Loucy (cell line): ENCODE measurements at regions not wholly inside any gene's neighbourhood (a gene's known extent, or its start where the extent isn't known, plus 50 kb on each side); places are given as distances from the start of the nearest gene placed in this dataset.
"Not testable (repeated sequence)": the region's sequence is repeated elsewhere in the genome, so short reads cannot be mapped to it uniquely, and the experiment has no call there.

Source experiments
- H2AFZ ChIP-seq: fragments of 200-600 bp; sonication (generic); 2 replicates; pipeline ENCODE4 v1.6.0; 2016; ENCODE audit warnings: antibody characterized with exemption, mild to moderate bottlenecking, low read length, moderate library complexity
- H3F3A ChIP-seq: fragments of 200-600 bp; 2 replicates; pipeline ENCODE4 v1.6.0; 2016; ENCODE audit warnings: antibody characterized with exemption, low read depth, mild to moderate bottlenecking
- H3K27me3 ChIP-seq: fragments of 200-600 bp; sonication (generic); 2 replicates; pipeline ENCODE4 v1.6.1; 2014; ENCODE audit warnings: low read length, mild to moderate bottlenecking; ENCODE audit not compliant: insufficient read depth, poor library complexity, severe bottlenecking
- H3K36me3 ChIP-seq: fragments of 200-600 bp; sonication (generic); 2 replicates; pipeline ENCODE4 v1.6.1; 2016; ENCODE audit warnings: low read length; ENCODE audit not compliant: insufficient read depth
- H3K4me1 ChIP-seq: fragments of 200-600 bp; sonication (generic); 2 replicates; pipeline ENCODE4 v1.5.1; 2014; ENCODE audit warnings: low read length, mild to moderate bottlenecking; ENCODE audit not compliant: insufficient read depth, poor library complexity, severe bottlenecking
- H3K4me2 ChIP-seq: fragments of 200-600 bp; sonication (generic); 2 replicates; pipeline ENCODE4 v1.6.0; 2014; ENCODE audit warnings: antibody characterized with exemption, low read length, low read depth, mild to moderate bottlenecking; ENCODE audit not compliant: poor library complexity, severe bottlenecking
- H3K4me3 ChIP-seq: fragments of 200-600 bp; sonication (generic); 2 replicates; pipeline ENCODE4 v1.5.1; 2014; ENCODE audit warnings: low read length, mild to moderate bottlenecking, mixed read lengths; ENCODE audit not compliant: poor library complexity, severe bottlenecking
- H3K79me2 ChIP-seq: fragments of 200-600 bp; sonication (generic); 2 replicates; pipeline ENCODE4 v1.6.1; 2014; ENCODE audit warnings: low read length; ENCODE audit not compliant: insufficient read depth
- H3K9ac ChIP-seq: fragments of 200-600 bp; sonication (generic); 2 replicates; pipeline ENCODE4 v1.6.0; 2014; ENCODE audit warnings: mild to moderate bottlenecking, low read depth, low read length, moderate library complexity; ENCODE audit not compliant: poor library complexity, severe bottlenecking
- H3K9me2 ChIP-seq: fragments of 200-600 bp; sonication (generic); replicated peaks from 2 replicates; pipeline ENCODE4 v1.6.1; 2016; ENCODE audit warnings: low read depth, low read length, mixed read lengths
- H3K9me3 ChIP-seq: fragments of 200-600 bp; sonication (generic); 2 replicates; pipeline ENCODE4 v1.6.1; 2014; ENCODE audit warnings: mild to moderate bottlenecking, antibody characterized with exemption, low read length, low read depth; ENCODE audit not compliant: insufficient read depth
- H4K20me1 ChIP-seq: fragments of 200-600 bp; sonication (generic); 2 replicates; pipeline ENCODE4 v1.6.0; 2014; ENCODE audit warnings: antibody characterized with exemption, low read length, mild to moderate bottlenecking; ENCODE audit not compliant: insufficient read depth, poor library complexity, severe bottlenecking
- EZH2phosphoT487 ChIP-seq: fragments of 200-600 bp; IDR thresholded peaks from 2 replicates; pipeline ENCODE4 v1.6.1; 2018; ENCODE audit warnings: antibody characterized with exemption, mild to moderate bottlenecking, moderate library complexity, borderline replicate concordance
- TF ChIP-seq, protein P1 (sequence below): fragments of 200-600 bp; sonication (generic); conservative IDR thresholded peaks from 2 replicates; pipeline ENCODE4 v1.5.1; 2014; ENCODE audit warnings: mild to moderate bottlenecking, antibody characterized with exemption, low read length

DNA sequence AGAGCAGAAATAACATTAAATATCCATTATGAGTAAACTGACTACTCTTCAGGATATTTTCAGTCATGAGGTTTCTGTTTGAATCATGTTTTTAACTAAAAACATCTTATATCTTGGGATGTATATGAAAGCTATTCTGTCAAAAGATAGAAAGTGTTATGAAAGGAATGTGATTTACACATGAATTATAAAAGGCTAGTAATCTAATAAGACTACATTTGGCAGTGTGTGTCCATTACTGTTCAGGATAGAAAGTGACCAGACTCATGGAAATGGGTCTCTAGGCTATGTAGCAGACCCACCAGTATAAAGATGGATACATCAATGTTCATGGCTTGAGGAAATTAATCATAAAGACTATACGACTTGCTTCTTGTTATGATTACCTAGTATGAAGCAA lies 1328.2 kb upstream of the NUDT12 start:
- no peaks in the 10 kb centered on the region for H3K79me2 ChIP-seq
- H3K4me2 ChIP-seq: no peak overlapping the region
- H3K36me3 ChIP-seq: no peaks in the 10 kb centered on the region
- H3K4me1 ChIP-seq: no peaks in the 10 kb centered on the region
- H3F3A ChIP-seq: no peaks in the 10 kb centered on the region
- TF ChIP-seq, protein P1, sequence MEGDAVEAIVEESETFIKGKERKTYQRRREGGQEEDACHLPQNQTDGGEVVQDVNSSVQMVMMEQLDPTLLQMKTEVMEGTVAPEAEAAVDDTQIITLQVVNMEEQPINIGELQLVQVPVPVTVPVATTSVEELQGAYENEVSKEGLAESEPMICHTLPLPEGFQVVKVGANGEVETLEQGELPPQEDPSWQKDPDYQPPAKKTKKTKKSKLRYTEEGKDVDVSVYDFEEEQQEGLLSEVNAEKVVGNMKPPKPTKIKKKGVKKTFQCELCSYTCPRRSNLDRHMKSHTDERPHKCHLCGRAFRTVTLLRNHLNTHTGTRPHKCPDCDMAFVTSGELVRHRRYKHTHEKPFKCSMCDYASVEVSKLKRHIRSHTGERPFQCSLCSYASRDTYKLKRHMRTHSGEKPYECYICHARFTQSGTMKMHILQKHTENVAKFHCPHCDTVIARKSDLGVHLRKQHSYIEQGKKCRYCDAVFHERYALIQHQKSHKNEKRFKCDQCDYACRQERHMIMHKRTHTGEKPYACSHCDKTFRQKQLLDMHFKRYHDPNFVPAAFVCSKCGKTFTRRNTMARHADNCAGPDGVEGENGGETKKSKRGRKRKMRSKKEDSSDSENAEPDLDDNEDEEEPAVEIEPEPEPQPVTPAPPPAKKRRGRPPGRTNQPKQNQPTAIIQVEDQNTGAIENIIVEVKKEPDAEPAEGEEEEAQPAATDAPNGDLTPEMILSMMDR: no peak
- TF ChIP-seq EZH2phosphoT487: no peak
- no peak overlapping the region for H3K4me3 ChIP-seq
- no peaks in the 10 kb centered on the region for H4K20me1 ChIP-seq
- no peaks in the 10 kb centered on the region for H3K9me2 ChIP-seq
- H2AFZ ChIP-seq: no peak overlapping the region
- no peaks in the 10 kb centered on the region for H3K27me3 ChIP-seq
- no peaks in the 10 kb centered on the region for H3K9me3 ChIP-seq
- H3K9ac ChIP-seq: no peak overlapping the region

- Histone ChIP-seq H4K20me1 (no peaks in the 10 kb centered on the region), H3K4me3 (no peak overlapping the region), H3K4me2 (no peak overlapping the region), H3K4me1 (no peaks in the 10 kb centered on the region), H3K9ac (no peak overlapping the region), H3K79me2 (no peaks in the 10 kb centered on the region), H3K27me3 (no peaks in the 10 kb centered on the region), H3K36me3 (no peaks in the 10 kb centered on the region), H2AFZ (no peak overlapping the region), H3F3A (no peaks in the 10 kb centered on the region), H3K9me2 (no peaks in the 10 kb centered on the region), H3K9me3 (no peaks in the 10 kb centered on the region)
- no peak for TF ChIP-seq EZH2phosphoT487
- TF ChIP-seq, protein P1: no peak
Measured at GRCh38 chr5:104859437-104859836, 1296.8 kb upstream of the NUDT12 start.

DNA sequence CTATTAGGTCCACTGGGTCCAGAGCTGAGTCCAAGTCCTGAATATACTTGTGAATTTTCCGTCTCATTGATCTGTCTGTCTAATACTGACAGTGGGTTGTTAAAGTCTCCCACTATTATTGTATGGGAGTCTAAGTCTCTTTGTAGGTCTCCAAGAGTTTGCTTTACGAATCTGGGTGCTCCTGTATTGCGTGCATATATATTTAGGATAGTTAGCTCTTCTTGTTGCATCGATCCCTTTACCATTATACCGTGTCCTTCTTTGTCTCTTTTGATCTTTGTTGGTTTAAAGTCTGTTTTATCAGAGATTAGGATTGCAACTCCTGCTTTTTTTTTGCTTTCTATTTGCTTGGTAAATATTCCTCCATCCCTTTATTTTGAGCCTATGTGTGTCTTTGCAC lies 1289.5 kb upstream of the NUDT12 start:
- not testable (repeated sequence) for H3K36me3 ChIP-seq, H2AFZ ChIP-seq, H3K27me3 ChIP-seq, H3K9ac ChIP-seq, H3F3A ChIP-seq, H3K4me3 ChIP-seq, H3K9me3 ChIP-seq, H4K20me1 ChIP-seq, H3K4me2 ChIP-seq, H3K9me2 ChIP-seq, H3K79me2 ChIP-seq, H3K4me1 ChIP-seq

DNA sequence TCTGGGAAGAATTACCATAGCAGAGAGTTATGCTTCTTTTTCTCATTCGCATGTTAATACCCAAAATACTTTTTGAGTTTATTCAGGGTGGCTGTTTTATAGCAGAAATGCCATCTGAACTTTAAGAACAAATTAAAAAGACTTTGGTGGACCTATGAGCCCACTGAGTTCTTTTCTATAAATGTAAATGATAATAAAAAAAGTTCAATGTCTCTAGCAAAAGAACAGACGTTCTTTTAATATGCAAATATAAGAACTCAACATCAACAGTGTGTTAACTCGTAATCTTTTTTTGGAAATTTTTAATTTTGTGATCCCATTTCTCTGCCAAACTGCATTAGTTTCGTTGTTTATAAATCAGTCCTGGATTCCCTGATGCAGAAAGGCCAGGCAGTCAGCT lies 1283.0 kb upstream of the NUDT12 start:
- Histone ChIP-seq H3K9ac (no peak overlapping the region), H3K4me3 (no peak overlapping the region), H3K9me2 (no peaks in the 10 kb centered on the region), H3K4me1 (no peaks in the 10 kb centered on the region), H3K79me2 (no peaks in the 10 kb centered on the region), H3K4me2 (no peak overlapping the region), H4K20me1 (no peaks in the 10 kb centered on the region), H3K9me3 (no peaks in the 10 kb centered on the region), H2AFZ (no peak overlapping the region), H3K36me3 (no peaks in the 10 kb centered on the region), H3K27me3 (no peaks in the 10 kb centered on the region), H3F3A (no peaks in the 10 kb centered on the region)
- TF ChIP-seq, protein P1: no peak
- TF ChIP-seq EZH2phosphoT487: no peak
